ENCODE measurements at regions not wholly inside any gene's neighbourhood (a gene's known extent, or its start where the extent isn't known, plus 50 kb on each side); places are given as distances from the start of the nearest gene placed in this dataset.

- Histone ChIP-seq H3K4me1 (peaks cover 0 to 41% of the 10 kb centered on the region in 2 donors), H3K9me3 (no peaks in the 10 kb centered on the region), H3K36me3 (no peaks in the 10 kb centered on the region), H3K27ac (no peak overlapping the region), H3K27me3 (no peaks in the 10 kb centered on the region), H3K4me3 (no peak overlapping the region)
- TF ChIP-seq, protein P1, sequence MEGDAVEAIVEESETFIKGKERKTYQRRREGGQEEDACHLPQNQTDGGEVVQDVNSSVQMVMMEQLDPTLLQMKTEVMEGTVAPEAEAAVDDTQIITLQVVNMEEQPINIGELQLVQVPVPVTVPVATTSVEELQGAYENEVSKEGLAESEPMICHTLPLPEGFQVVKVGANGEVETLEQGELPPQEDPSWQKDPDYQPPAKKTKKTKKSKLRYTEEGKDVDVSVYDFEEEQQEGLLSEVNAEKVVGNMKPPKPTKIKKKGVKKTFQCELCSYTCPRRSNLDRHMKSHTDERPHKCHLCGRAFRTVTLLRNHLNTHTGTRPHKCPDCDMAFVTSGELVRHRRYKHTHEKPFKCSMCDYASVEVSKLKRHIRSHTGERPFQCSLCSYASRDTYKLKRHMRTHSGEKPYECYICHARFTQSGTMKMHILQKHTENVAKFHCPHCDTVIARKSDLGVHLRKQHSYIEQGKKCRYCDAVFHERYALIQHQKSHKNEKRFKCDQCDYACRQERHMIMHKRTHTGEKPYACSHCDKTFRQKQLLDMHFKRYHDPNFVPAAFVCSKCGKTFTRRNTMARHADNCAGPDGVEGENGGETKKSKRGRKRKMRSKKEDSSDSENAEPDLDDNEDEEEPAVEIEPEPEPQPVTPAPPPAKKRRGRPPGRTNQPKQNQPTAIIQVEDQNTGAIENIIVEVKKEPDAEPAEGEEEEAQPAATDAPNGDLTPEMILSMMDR (IDR thresholded peaks at IDR 0.05) = no peak
- no peak for DNase-seq (ENCODE audit: low spot score)
Observed at GRCh38 chr5:67265951-67266350, 69.4 kb upstream of the CD180 start.

- Histone ChIP-seq H3K27ac (no peak overlapping the region), H3K27me3 (no peaks in the 10 kb centered on the region), H3K4me3 (no peak overlapping the region), H3K36me3 (no peaks in the 10 kb centered on the region), H3K9me3 (no peaks in the 10 kb centered on the region), H3K4me1 (peaks cover 0 to 21% of the 10 kb centered on the region in 2 donors)
- DNase-seq (ENCODE audit: low spot score) = no peak
- TF ChIP-seq, protein P1 (IDR thresholded peaks at IDR 0.05) = no peak
Observed at GRCh38 chr5:67263656-67264408, 67.2 kb upstream of the CD180 start.

DNA sequence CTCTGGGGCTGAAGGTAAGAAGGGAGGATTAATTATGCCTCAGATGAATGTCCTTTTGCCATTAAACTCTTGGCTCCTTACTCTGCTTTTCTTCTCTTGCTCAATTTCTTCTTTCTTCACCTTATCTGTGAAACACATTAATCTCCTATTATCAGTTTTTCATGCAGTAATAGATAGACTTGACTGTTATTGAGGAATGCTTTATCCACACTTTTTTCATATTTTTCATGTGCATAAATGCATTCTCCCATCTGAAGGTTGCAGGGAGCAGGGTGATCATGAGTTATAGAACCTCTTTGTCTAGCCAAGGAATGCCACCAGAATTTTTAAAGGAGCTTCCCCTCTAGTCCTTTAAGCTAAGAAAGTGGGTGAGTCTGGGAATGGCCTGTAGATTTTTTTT, 66.4 kb upstream of the CD180 start:
- no peaks in the 10 kb centered on the region for H3K9me3 ChIP-seq
- no peak overlapping the region for H3K4me3 ChIP-seq
- no peaks in the 10 kb centered on the region for H3K27me3 ChIP-seq
- no peak for DNase-seq (ENCODE audit: low spot score)
- no peaks in the 10 kb centered on the region for H3K36me3 ChIP-seq
- peaks cover 0 to 12% of the 10 kb centered on the region in 2 donors for H3K4me1 ChIP-seq
- H3K27ac ChIP-seq = no peak overlapping the region
- TF ChIP-seq, protein P1 (IDR thresholded peaks at IDR 0.05) = no peak

- Histone ChIP-seq H3K27me3 (no peaks in the 10 kb centered on the region), H3K36me3 (no peaks in the 10 kb centered on the region), H3K4me1 (peaks cover 0 to 4% of the 10 kb centered on the region in 2 donors), H3K9me3 (no peaks in the 10 kb centered on the region), H3K4me3 (no peak overlapping the region), H3K27ac (no peak overlapping the region)
- DNase-seq (ENCODE audit: low spot score) = no peak
- TF ChIP-seq, protein P1 (IDR thresholded peaks at IDR 0.05) = no peak
Observed at GRCh38 chr5:67262206-67262605, 65.6 kb upstream of the CD180 start.

DNA sequence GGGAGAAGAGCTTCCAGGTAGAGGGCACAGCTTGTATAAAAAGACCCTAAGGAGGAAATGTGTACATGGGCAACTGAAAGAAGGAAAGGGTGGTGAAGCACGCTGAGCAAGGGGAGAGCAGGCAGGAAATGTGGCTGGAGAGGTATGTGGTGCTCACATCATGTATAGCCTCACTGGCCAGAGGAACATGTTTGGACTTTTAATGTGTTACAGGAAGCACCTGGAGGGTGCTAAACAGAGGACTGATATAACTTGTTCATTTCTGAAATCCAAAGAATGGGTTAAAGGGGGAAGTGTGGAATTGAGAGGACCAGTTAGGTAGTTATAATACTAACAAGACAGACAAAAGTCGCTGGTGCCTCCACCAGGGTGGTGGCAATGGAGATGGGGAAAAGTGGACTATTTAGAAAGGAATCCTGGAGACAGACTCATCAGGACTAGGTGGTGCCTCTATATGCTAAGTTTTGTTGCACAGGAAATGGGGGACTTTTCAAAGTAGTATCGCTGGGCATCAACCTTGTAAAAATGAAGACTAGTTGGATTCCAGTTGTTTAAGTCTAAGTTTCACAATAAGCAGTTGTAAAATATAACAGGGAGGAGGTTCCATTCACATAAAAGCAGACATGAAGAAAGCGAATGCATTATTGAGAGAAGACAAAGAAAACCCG, 63.1 kb upstream of the CD180 start:
- Histone ChIP-seq H3K27ac (no peak overlapping the region), H3K4me3 (no peak overlapping the region), H3K9me3 (no peaks in the 10 kb centered on the region), H3K36me3 (no peaks in the 10 kb centered on the region), H3K4me1 (no peaks in the 10 kb centered on the region), H3K27me3 (no peaks in the 10 kb centered on the region)
- TF ChIP-seq, protein P1 (IDR thresholded peaks at IDR 0.05) = no peak
- no peak for DNase-seq (ENCODE audit: low spot score)

All from right atrium auricular region (tissue), 2 donors.